ENCODE measurements at regions not wholly inside any gene's neighbourhood (a gene's known extent, or its start where the extent isn't known, plus 50 kb on each side); places are given as distances from the start of the nearest gene placed in this dataset.
"Not testable (repeated sequence)": the region's sequence is repeated elsewhere in the genome, so short reads cannot be mapped to it uniquely, and the experiment has no call there.

DNA sequence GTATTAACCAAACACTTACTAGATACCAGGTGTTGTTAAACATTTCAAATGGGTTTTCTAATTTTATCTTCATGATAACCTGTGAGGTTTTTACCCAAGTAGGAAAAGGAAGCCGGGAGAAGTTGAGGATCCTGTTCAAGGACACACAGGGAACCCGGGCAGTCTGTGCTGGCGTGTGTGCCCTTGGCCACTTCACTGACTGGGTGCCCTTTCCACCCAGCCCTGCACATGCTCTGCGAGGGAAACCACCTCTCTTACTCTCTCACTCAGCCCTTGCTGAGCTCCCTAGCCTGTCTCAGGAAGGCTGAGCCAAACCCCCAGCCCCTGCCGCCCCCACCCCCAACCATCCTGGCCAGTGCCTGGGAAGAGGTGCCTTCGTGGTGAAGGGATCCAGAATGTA is 51.8 kb downstream of the TEX44 start:
- Histone ChIP-seq H3K9me2 (replicated peaks; ENCODE audit: insufficient read depth) (no peaks in the 10 kb centered on the region), H3K4me3 (no peak overlapping the region), H4K20me1 (ENCODE audit: insufficient read depth, poor library complexity, severe bottlenecking) (no peaks in the 10 kb centered on the region), H3K27me3 (no peaks in the 10 kb centered on the region), H3K27ac (no peak overlapping the region), H3K4me1 (ENCODE audit: insufficient read depth) (peaks cover 15% of the 10 kb centered on the region), H3K9me3 (ENCODE audit: low read depth) (no peaks in the 10 kb centered on the region), H3K79me2 (no peaks in the 10 kb centered on the region), H3K36me3 (replicated peaks; ENCODE audit: insufficient read depth, low read depth) (no peaks in the 10 kb centered on the region), H2AFZ (no peak overlapping the region), H3K4me2 (no peak overlapping the region)
- no peak for DNase-seq (ENCODE audit: low spot score)
- 85% methylated on average over 6 of the region's 6 CpGs for WGBS (ENCODE audit: low lambda C conversion rate, missing lambda C conversion rate)
- TF ChIP-seq EZH2phosphoT487 (IDR thresholded peaks at IDR 0.05; ENCODE audit: low read depth, severe bottlenecking, unreplicated experiment) = no peak
- TF ChIP-seq, protein P1, sequence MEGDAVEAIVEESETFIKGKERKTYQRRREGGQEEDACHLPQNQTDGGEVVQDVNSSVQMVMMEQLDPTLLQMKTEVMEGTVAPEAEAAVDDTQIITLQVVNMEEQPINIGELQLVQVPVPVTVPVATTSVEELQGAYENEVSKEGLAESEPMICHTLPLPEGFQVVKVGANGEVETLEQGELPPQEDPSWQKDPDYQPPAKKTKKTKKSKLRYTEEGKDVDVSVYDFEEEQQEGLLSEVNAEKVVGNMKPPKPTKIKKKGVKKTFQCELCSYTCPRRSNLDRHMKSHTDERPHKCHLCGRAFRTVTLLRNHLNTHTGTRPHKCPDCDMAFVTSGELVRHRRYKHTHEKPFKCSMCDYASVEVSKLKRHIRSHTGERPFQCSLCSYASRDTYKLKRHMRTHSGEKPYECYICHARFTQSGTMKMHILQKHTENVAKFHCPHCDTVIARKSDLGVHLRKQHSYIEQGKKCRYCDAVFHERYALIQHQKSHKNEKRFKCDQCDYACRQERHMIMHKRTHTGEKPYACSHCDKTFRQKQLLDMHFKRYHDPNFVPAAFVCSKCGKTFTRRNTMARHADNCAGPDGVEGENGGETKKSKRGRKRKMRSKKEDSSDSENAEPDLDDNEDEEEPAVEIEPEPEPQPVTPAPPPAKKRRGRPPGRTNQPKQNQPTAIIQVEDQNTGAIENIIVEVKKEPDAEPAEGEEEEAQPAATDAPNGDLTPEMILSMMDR (IDR thresholded peaks at IDR 0.05; ENCODE audit: poor library complexity) = no peak
- TF ChIP-seq EZH2 (IDR thresholded peaks at IDR 0.05; ENCODE audit: borderline replicate concordance) = no peak

DNA sequence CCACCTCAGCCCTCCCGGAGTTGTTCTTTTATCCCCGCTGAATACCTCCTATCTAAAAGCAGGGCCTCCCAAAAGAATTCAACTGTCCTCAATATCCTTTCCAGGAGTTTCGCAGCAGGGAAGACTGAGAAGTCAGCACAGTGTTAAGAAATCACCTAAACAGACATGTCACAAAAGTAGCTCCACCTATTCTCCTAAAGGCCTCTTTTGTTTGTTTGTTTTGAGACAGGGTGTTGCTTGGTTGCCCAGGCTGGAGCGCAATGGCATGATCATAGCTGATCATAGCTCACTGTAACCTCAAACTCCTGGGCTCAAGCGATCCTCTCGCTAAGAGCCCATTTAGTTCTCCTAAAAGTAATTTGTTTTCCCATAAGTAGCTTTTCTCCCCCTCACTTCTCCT is 53.8 kb downstream of the TEX44 start:
- Histone ChIP-seq H3K27me3 (no peaks in the 10 kb centered on the region), H4K20me1 (ENCODE audit: insufficient read depth, poor library complexity, severe bottlenecking) (no peaks in the 10 kb centered on the region), H3K4me1 (ENCODE audit: insufficient read depth) (peaks cover 15% of the 10 kb centered on the region), H3K36me3 (replicated peaks; ENCODE audit: insufficient read depth, low read depth) (no peaks in the 10 kb centered on the region), H3K9me3 (ENCODE audit: low read depth) (no peaks in the 10 kb centered on the region), H3K79me2 (no peaks in the 10 kb centered on the region), H2AFZ (no peak overlapping the region), H3K4me2 (no peak overlapping the region), H3K4me3 (no peak overlapping the region), H3K9me2 (replicated peaks; ENCODE audit: insufficient read depth) (no peaks in the 10 kb centered on the region), H3K27ac (no peak overlapping the region)
- WGBS (ENCODE audit: low lambda C conversion rate, missing lambda C conversion rate) = 74% methylated on average over 6 of the region's 6 CpGs
- TF ChIP-seq EZH2phosphoT487 (IDR thresholded peaks at IDR 0.05; ENCODE audit: low read depth, severe bottlenecking, unreplicated experiment) (no peak), EZH2 (IDR thresholded peaks at IDR 0.05; ENCODE audit: borderline replicate concordance) (no peak)
- TF ChIP-seq, protein P1 (IDR thresholded peaks at IDR 0.05; ENCODE audit: poor library complexity) = no peak
- DNase-seq (ENCODE audit: low spot score) = no peak

DNA sequence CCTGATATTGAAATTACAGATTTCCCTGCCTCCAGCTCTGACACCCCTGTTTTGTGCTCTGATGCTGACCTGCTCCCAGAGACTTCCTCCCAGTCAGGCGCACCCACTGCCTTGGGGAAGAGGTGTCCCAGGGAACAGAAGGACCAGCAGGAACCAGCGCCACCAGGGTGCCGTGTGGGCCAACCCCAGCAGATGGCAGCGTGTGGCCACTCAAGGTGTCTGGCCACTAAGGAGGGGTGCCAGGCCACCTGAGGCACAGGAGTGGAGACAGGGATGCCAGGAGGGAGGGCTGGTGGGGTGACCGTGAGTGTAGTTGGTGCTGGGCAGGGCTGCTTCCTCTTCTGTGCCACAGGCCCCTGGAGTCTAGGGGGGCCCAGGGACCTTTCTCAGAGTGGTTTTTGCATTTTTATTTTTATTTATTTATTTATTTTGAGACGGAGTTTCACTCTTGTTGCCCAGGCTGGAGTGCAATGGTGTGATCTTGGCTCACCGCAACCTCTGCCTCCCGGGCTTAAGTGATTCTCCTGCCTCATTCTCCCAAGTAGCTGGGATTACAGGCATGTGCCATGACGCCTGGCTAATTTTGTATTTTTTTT is 56.0 kb downstream of the TEX44 start:
- Histone ChIP-seq H4K20me1 (ENCODE audit: insufficient read depth, poor library complexity, severe bottlenecking) (no peaks in the 10 kb centered on the region), H3K9me2 (replicated peaks; ENCODE audit: insufficient read depth) (no peaks in the 10 kb centered on the region), H3K9me3 (ENCODE audit: low read depth) (no peaks in the 10 kb centered on the region), H3K4me2 (no peak overlapping the region), H3K27me3 (no peaks in the 10 kb centered on the region), H3K4me1 (ENCODE audit: insufficient read depth) (peaks cover under 1% of the 10 kb centered on the region), H3K4me3 (no peak overlapping the region), H2AFZ (no peak overlapping the region), H3K27ac (no peak overlapping the region), H3K36me3 (replicated peaks; ENCODE audit: insufficient read depth, low read depth) (no peaks in the 10 kb centered on the region), H3K79me2 (no peaks in the 10 kb centered on the region)
- 72% methylated on average over 9 of the region's 9 CpGs for WGBS (ENCODE audit: low lambda C conversion rate, missing lambda C conversion rate)
- no peak for TF ChIP-seq EZH2phosphoT487 (IDR thresholded peaks at IDR 0.05; ENCODE audit: low read depth, severe bottlenecking, unreplicated experiment)
- no peak for TF ChIP-seq EZH2 (IDR thresholded peaks at IDR 0.05; ENCODE audit: borderline replicate concordance)
- TF ChIP-seq, protein P1 (IDR thresholded peaks at IDR 0.05; ENCODE audit: poor library complexity) = peak; percentile 64
- DNase-seq (ENCODE audit: low spot score) = peak; percentile 84

DNA sequence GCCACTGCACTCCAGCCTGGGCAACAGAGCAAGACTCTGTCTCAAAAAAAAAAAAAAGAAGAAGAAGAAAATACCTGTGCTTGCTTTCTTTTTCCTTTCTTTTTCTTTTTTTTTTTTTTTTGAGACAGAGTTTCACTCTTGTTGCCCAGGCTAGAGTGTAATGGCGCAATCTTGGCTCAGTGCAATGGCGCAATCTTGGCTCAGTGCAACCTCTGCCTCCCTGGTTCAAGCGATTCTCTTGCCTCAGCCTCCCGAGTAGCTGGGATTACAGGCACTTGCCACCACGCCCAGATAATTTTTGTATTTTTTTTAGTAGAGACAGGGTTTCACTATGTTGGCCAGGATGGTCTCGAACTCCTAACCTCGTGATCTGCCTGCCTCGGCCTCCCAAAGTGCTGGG is 56.8 kb upstream of the PTMA start:
- not testable (repeated sequence) for H3K27ac ChIP-seq; H3K9me2 ChIP-seq (replicated peaks; ENCODE audit: insufficient read depth); H3K4me1 ChIP-seq (ENCODE audit: insufficient read depth); H4K20me1 ChIP-seq (ENCODE audit: insufficient read depth, poor library complexity, severe bottlenecking); H3K9me3 ChIP-seq (ENCODE audit: low read depth); H3K27me3 ChIP-seq; H2AFZ ChIP-seq; H3K36me3 ChIP-seq (replicated peaks; ENCODE audit: insufficient read depth, low read depth); DNase-seq (ENCODE audit: low spot score); H3K79me2 ChIP-seq; H3K4me3 ChIP-seq; H3K4me2 ChIP-seq
- 97% methylated on average over 8 of the region's 8 CpGs for WGBS (ENCODE audit: low lambda C conversion rate, missing lambda C conversion rate)

All from hepatocyte (in vitro differentiated cells).